ENCODE measurements at regions not wholly inside any gene's neighbourhood (a gene's known extent, or its start where the extent isn't known, plus 50 kb on each side); places are given as distances from the start of the nearest gene placed in this dataset.
A peak's percentile ranks its signal among the peaks of the same experiment; 100 is the strongest.

DNA sequence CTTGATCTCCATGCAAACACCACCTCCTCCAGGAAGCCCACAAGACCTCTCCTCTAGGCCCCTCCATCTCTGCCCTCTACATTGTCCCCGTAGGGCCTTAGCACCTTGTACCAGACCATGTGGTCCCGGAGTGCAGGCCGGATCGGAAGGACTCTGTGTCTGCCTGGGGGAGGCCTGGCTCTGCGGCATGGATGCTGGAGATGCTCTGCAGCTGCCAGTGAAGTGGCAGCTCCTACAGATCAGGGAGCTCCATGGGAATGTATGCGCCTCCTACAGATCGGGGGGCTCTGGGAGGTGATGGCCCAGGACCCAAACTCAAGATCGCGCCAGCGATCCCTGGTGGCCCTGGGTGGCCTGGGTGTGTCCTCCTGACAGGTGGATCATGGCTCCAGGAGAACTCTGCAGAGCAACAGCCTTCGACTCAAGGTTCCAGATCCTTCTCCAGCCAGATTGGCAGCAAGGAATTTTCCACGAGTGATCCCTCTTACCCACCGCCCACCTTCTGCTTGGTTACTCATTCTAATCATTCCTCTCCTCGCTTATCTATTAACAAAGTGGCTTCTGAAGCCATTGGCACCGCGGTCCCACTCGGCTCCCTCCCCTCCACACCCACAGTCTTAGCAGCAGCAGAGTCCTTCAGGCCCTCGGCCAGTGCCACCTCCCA lies 67.3 kb downstream of the ADRA2C start:
- no peaks in the 10 kb centered on the region for H3K27me3 ChIP-seq (ENCODE audit: control insufficient read depth, insufficient read depth)
- WGBS, result 86% methylated on average over 18 of the region's 18 CpGs
- no peak overlapping the region for H3K27ac ChIP-seq (ENCODE audit: low read length)
- ATAC-seq, result no peak
- H3K4me1 ChIP-seq (ENCODE audit: control insufficient read depth, insufficient read depth, low read length), result no peaks in the 10 kb centered on the region
- no peaks in the 10 kb centered on the region for H3K9me3 ChIP-seq (ENCODE audit: control insufficient read depth, low read length)
- no peak overlapping the region for H3K4me3 ChIP-seq (ENCODE audit: low read length)
- DNase-seq, result peak in 1 of 3 donors; percentile 18
- intact Hi-C loops (cut with DNase I), result no loop called here

DNA sequence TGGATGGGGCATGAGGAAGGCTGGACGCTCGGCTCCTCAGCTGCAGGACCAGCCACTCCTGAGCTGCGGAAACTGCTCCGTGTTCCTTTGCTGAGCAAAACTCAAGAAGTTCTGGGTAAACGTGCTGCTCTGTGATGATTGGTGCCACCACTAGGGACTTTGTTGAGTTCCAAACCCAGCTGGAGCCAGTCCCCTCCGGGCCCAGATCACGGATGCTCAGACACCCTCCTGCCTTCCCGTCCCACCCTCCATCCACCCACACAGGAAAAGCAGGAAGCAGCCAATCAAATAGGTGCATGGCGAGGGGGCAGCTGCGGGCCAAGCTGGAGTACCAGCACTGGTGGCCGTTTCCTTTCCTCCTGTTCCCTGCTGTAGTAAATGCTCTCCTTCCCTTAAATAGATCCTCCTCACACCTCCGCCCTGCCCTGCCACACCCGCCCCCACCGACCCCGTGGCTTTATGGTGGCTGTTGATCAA lies 68.0 kb downstream of the ADRA2C start:
- no peaks in the 10 kb centered on the region for H3K9me3 ChIP-seq (ENCODE audit: control insufficient read depth, low read length)
- no peak for ATAC-seq
- 32% methylated on average over 15 of the region's 15 CpGs for WGBS
- H3K4me3 ChIP-seq (ENCODE audit: low read length), result no peak overlapping the region
- peak in 1 of 3 donors; percentile 5 for DNase-seq
- no peaks in the 10 kb centered on the region for H3K27me3 ChIP-seq (ENCODE audit: control insufficient read depth, insufficient read depth)
- H3K4me1 ChIP-seq (ENCODE audit: control insufficient read depth, insufficient read depth, low read length), result no peaks in the 10 kb centered on the region
- H3K27ac ChIP-seq (ENCODE audit: low read length), result no peak overlapping the region
- intact Hi-C loops (cut with DNase I), result no loop called here

DNA sequence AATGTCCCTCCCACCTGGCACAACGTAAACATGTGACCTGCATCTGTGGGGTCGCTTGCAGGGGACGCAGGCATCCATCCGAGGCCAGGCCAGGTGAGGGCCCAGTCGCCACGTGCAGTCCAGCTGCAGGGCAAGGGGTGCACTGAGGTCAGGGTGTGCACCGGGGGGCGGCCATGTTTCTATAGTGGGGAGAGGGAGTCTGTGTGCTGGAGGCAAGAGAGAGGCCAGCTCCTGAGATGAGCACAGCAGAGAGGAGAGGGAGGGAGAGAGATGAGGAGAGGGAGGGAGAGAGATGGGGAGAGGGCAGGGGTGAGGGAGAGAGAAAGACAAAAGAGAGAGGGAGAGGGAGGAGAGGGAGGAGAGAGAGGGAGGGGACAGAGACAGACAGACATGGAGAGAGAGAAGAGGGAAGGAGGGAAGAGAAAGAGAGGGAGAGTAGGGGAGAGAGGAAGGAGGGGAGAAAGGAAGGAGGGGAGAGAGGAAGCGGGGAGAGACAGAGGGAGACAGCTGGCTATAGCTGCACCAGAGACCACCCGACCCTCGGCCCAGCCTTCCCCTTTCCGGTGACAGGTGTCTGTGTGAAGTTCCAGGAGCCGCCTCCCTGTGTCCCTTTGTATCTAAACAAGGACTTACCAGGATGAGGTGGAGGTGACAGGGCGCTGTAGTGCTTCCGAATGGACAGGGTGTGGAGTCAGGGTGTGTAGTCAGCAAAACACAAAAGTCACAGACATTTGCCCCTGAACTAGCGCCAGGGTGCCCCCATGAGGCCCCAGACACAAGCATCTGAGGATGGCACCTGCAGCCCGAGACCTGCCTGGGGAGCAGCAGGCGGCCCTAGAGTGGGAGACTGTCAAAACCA lies 68.7 kb downstream of the ADRA2C start:
- H3K27me3 ChIP-seq (ENCODE audit: control insufficient read depth, insufficient read depth), result no peaks in the 10 kb centered on the region
- intact Hi-C loops (cut with DNase I), result no loop called here
- WGBS, result 45% methylated on average over 18 of the region's 18 CpGs
- H3K27ac ChIP-seq (ENCODE audit: low read length), result no peak overlapping the region
- no peaks in the 10 kb centered on the region for H3K9me3 ChIP-seq (ENCODE audit: control insufficient read depth, low read length)
- no peak for ATAC-seq
- H3K4me1 ChIP-seq (ENCODE audit: control insufficient read depth, insufficient read depth, low read length), result no peaks in the 10 kb centered on the region
- peak in 1 of 3 donors; percentile 37 for DNase-seq
- H3K4me3 ChIP-seq (ENCODE audit: low read length), result no peak overlapping the region

DNA sequence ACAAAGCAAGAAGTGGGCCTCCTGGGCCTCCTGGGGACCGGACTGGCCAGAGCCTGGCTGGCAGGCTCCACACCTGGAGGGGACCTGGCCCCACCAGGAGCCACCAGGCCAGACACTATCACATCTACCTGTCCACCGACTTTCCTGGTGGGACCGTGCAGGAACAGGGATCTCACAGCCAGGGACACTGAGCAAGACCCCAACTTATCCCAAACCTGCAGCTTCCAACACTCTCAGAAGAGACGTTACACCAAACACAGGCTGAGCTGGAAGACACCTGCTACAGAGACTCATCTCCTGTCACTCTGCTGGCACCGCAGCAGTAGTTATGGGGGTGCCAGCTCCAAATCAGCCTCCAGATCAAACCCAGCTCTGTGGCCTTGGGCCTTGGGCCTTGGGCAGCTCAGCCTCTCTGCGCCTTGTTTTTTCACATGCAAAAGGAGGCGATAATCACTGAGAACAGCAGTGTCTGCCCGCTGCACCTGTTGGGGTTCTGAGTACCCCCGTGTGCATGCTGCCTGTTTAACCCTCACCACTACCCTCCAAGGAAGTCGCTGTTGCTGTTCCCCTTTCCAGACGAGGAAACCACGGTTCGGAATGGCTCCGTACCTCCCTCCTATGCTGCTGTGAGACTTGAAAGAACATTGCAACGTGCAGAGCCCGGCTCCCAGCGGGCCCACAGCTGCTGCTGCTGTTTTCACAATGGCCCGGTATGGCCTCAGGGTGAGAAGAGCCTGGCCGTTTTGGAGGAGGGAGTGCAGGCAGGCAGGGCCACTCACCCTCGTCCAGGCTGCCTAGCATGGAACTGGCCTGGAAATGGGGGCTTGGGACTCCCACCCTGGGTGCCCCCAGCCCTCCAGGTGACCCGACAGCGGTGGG lies 69.6 kb downstream of the ADRA2C start:
- H3K27ac ChIP-seq (ENCODE audit: low read length), result no peak overlapping the region
- H3K4me1 ChIP-seq (ENCODE audit: control insufficient read depth, insufficient read depth, low read length), result no peaks in the 10 kb centered on the region
- H3K4me3 ChIP-seq (ENCODE audit: low read length), result no peak overlapping the region
- intact Hi-C loops (cut with DNase I), result no loop called here
- 41% methylated on average over 22 of the region's 22 CpGs for WGBS
- no peaks in the 10 kb centered on the region for H3K27me3 ChIP-seq (ENCODE audit: control insufficient read depth, insufficient read depth)
- DNase-seq, result peak in 1 of 3 donors; percentile 24
- ATAC-seq, result no peak
- H3K9me3 ChIP-seq (ENCODE audit: control insufficient read depth, low read length), result no peaks in the 10 kb centered on the region

DNA sequence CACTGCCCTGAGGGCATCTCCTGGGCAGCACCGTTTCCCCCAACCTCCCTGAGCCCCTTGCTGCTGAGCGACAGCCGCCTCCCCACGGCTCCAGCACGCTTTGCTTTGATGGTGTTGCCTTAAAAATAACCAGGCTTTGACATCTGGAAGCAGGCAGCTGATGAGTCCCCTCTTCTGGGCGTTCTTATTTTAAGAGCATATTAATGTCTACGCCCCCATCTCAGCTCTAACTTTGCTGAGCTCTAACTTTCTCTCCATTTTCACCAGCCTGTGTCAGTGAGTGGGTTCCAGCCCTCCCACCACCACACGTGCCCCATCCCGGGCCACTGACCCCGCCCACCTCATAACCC lies 70.2 kb downstream of the ADRA2C start:
- Histone ChIP-seq H3K9me3 (ENCODE audit: control insufficient read depth, low read length) (no peaks in the 10 kb centered on the region), H3K4me3 (ENCODE audit: low read length) (no peak overlapping the region), H3K27me3 (ENCODE audit: control insufficient read depth, insufficient read depth) (no peaks in the 10 kb centered on the region), H3K27ac (ENCODE audit: low read length) (no peak overlapping the region), H3K4me1 (ENCODE audit: control insufficient read depth, insufficient read depth, low read length) (no peaks in the 10 kb centered on the region)
- DNase-seq (peak in 1 of 3 donors; percentile 9), ATAC-seq (no peak)
- intact Hi-C loops (cut with DNase I), result no loop called here
- WGBS, result 23% methylated on average over 10 of the region's 10 CpGs

DNA sequence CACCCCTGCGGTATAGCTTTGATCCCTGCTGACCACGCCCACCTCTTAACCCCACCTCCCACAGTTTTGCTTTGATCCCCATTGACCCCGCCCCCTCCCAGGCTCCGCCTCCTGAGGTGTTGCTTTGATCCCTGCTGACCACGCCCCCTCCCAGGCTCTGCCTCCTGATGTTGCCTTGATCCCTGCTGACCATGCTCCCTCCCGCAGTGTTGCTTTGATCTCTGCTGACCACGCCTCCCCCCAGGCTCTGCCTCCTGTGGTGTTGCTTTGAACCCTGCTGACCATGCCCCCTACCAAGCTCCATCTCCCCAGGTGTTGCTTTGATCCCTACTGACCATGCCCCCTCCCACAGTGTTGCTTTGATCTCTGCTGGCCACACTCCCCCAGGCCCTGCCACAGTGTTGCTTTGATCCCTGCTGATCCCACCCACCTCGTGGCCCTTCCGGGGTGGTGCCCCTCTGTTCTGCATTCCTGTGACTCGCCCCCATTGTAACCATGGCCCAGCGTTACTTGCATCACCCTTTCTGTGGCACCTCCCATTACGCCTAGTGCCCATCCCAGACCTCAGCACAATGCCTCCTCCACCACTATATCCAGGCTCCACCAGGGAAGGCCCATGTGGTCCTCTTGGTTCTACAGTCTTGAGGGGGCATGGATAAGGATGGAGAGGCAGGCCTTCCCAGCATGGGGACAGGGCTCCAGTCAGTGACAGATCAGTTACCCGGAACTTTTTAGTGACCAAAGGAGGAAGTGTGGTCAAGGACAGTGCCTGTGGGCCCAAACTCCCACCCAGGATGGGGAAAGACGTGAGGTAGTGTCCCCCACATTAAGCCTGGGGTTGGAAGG lies 70.8 kb downstream of the ADRA2C start:
- intact Hi-C loops (cut with DNase I), result no loop called here
- 49% methylated on average over 14 of the region's 14 CpGs for WGBS

DNA sequence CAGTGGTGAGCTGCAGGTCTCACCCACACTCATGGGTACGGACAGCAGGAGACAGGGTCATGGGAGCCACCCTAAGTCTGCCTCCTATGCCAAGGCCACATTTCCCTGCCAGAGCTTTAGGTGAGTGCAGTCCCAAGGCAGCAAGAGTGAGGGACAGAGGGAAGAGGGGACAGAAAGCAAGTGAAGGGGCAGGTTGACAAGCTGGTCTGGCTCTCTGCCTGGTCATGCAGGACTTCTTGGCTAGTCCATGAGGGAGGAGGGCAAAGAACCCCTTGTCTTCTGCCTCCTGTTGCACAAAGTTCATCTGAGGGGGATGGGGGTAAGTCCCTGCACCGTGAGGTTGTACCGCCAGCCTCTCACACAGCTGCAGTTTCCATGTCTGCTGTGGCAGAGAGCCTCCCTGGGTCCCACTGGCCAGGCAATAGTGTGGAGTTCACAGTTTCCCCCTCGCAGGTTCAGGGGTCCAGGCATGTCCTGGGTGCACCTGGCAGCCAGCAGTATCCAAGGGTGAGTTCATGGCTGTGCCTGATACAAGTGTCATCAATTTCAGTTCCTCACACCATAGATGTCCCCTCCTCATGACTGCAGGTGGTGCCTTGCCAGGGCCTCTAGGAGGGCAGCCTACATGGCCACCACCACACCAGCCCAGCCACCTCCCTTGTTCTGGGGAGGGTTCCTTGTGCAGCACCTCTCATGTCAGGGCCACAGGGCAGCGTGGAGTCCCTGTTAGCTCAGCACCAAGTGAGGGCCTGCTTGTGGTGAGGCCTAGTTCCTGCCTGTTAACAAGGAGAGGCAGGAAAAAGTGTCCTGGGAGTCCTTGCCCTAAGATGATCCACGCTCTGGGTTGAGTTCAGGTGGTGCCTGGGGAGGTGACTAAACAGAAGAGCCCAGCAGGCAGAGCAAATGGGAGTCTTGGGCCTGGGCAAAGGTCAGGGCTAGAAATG lies 72.5 kb downstream of the ADRA2C start:
- intact Hi-C loops (cut with DNase I), result no loop called here

More for the DNA sequence above, 70.8 kb downstream of the ADRA2C start:
- ATAC-seq (no peak), DNase-seq (peak in 1 of 3 donors; percentile 47)
- Histone ChIP-seq H3K27me3 (ENCODE audit: control insufficient read depth, insufficient read depth) (no peaks in the 10 kb centered on the region), H3K4me3 (ENCODE audit: low read length) (no peak overlapping the region), H3K27ac (ENCODE audit: low read length) (no peak overlapping the region), H3K9me3 (ENCODE audit: control insufficient read depth, low read length) (no peaks in the 10 kb centered on the region), H3K4me1 (ENCODE audit: control insufficient read depth, insufficient read depth, low read length) (no peaks in the 10 kb centered on the region)

DNA sequence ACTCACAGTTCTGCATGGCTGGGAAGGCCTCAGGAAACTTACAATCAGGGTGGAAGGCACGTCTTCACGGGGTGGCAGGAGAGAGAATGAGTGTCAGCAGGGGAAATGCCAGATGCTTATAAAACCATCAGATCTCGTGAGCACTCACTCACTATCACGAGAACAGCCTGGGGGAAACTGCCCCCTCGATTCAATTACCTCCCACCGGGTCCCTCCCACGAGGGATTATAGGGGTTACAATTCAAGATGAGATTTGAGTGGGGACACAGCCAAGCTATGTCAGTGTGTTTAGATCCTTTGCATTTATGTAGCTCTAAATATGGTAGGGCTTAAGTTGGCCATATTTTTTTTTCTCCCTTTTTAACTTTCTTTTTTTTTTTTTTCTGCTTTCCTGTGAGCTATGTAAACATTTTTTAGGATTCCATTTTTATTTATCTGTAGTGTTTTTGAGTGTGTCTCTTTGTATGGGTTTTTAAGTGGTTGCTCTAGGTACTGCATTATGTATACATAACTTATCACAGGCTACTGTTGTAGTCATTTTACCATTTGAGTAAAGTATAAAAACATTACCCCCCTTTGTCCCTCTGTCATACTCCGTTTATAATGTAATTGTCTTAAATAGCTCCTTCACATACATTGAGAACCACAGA lies 79.0 kb downstream of the ADRA2C start:
- H3K9me3 ChIP-seq (ENCODE audit: control insufficient read depth, low read length), result no peaks in the 10 kb centered on the region
- no peaks in the 10 kb centered on the region for H3K27me3 ChIP-seq (ENCODE audit: control insufficient read depth, insufficient read depth)
- WGBS, result 28% methylated on average over 8 of the region's 8 CpGs
- DNase-seq (peak in 1 of 3 donors; percentile 9), ATAC-seq (no peak)
- no peak overlapping the region for H3K4me3 ChIP-seq (ENCODE audit: low read length)
- no peaks in the 10 kb centered on the region for H3K4me1 ChIP-seq (ENCODE audit: control insufficient read depth, insufficient read depth, low read length)
- intact Hi-C loops (cut with DNase I), result no loop called here
- H3K27ac ChIP-seq (ENCODE audit: low read length), result no peak overlapping the region

More for the DNA sequence above, 72.5 kb downstream of the ADRA2C start:
- DNase-seq (peak in 1 of 3 donors; percentile 11), ATAC-seq (no peak)
- no peaks in the 10 kb centered on the region for H3K4me1 ChIP-seq (ENCODE audit: control insufficient read depth, insufficient read depth, low read length)
- 87% methylated on average over 6 of the region's 6 CpGs for WGBS
- no peak overlapping the region for H3K27ac ChIP-seq (ENCODE audit: low read length)
- no peaks in the 10 kb centered on the region for H3K9me3 ChIP-seq (ENCODE audit: control insufficient read depth, low read length)
- no peaks in the 10 kb centered on the region for H3K27me3 ChIP-seq (ENCODE audit: control insufficient read depth, insufficient read depth)
- H3K4me3 ChIP-seq (ENCODE audit: low read length), result no peak overlapping the region

DNA sequence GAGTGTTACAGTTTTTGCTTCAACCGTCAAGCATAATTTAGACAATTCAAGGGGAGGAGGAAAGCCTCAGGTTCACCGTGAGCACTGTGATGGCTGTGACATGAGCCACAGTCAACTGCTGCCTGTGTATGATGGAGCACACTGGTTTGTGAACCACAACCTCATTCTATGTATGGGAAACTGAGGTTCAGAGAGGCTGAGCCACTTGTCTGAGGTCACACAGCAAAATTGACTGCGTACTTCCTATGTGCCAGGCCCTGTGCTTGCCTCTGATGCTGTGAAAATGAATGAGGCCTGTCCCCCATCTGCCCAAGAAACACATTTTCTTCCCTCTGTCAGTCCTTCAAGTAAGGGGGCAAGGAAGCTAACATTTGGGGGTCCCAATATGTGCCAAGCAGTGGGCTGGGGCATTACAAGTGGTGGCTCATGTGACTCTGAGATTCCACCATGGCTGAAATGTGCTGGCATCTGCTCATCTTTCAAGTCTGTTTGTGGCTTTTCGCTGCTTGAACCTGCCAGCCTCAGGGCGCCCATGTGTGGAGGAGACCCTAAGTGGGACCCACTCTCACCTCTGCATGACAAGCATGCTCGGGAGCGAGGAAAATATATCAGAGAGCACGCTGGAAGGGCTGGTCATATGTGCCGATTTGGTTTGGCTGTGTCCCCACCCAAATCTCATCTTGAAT lies 79.7 kb downstream of the ADRA2C start:
- ATAC-seq, result no peak
- no peaks in the 10 kb centered on the region for H3K27me3 ChIP-seq (ENCODE audit: control insufficient read depth, insufficient read depth)
- no peaks in the 10 kb centered on the region for H3K4me1 ChIP-seq (ENCODE audit: control insufficient read depth, insufficient read depth, low read length)
- H3K9me3 ChIP-seq (ENCODE audit: control insufficient read depth, low read length), result no peaks in the 10 kb centered on the region
- no peak overlapping the region for H3K27ac ChIP-seq (ENCODE audit: low read length)
- DNase-seq, result peak in 2 of 3 donors; percentile 15 to 16
- H3K4me3 ChIP-seq (ENCODE audit: low read length), result no peak overlapping the region
- intact Hi-C loops (cut with DNase I), result no loop called here
- WGBS, result 86% methylated on average over 9 of the region's 9 CpGs
